Fibroblast of the aortic adventitia (primary cell): ENCODE measurements at regions not wholly inside any gene's neighbourhood (a gene's known extent, or its start where the extent isn't known, plus 50 kb on each side); places are given as distances from the start of the nearest gene placed in this dataset.

Experiments
- DNase-seq: peaks from one replicate; pipeline ENCODE4 v3.0.0-alpha.2; 2010; ENCODE audit warnings: low read depth
- H3K4me3 ChIP-seq: 2 replicates; pipeline ENCODE4 v1.5.1; 2011; ENCODE audit warnings: low read depth, mild to moderate bottlenecking, control low read depth, low read length, moderate library complexity
- TF ChIP-seq, protein P1 (sequence below): IDR thresholded peaks from 2 replicates; pipeline ENCODE4 v1.5.1; 2011; ENCODE audit warnings: mild to moderate bottlenecking, low read length, control low read depth, inconsistent platforms; ENCODE audit not compliant: insufficient read depth

DNA sequence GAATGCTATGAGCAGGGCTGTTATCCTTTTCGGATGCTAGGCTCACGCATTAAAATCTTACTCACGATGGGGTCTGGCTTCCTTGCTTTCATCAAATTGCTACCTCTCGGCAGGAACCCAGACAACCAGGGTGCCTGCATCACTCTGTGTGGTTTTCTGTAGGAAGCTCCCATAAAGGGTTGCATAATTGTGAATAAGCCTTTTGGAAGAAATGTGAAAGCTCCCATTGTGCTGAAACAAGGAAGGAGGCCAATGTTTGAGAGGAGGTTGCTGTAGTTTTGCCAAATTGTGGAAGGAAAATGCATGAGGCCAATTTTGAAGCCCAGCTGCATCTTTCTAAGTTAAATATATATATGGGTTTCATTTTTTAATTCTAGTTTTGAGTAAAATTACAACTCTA lies 615.5 kb downstream of the C6orf118 start:
- H3K4me3 ChIP-seq: no peak overlapping the region
- TF ChIP-seq, protein P1, sequence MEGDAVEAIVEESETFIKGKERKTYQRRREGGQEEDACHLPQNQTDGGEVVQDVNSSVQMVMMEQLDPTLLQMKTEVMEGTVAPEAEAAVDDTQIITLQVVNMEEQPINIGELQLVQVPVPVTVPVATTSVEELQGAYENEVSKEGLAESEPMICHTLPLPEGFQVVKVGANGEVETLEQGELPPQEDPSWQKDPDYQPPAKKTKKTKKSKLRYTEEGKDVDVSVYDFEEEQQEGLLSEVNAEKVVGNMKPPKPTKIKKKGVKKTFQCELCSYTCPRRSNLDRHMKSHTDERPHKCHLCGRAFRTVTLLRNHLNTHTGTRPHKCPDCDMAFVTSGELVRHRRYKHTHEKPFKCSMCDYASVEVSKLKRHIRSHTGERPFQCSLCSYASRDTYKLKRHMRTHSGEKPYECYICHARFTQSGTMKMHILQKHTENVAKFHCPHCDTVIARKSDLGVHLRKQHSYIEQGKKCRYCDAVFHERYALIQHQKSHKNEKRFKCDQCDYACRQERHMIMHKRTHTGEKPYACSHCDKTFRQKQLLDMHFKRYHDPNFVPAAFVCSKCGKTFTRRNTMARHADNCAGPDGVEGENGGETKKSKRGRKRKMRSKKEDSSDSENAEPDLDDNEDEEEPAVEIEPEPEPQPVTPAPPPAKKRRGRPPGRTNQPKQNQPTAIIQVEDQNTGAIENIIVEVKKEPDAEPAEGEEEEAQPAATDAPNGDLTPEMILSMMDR: no peak
- peak; percentile 1 for DNase-seq

DNA sequence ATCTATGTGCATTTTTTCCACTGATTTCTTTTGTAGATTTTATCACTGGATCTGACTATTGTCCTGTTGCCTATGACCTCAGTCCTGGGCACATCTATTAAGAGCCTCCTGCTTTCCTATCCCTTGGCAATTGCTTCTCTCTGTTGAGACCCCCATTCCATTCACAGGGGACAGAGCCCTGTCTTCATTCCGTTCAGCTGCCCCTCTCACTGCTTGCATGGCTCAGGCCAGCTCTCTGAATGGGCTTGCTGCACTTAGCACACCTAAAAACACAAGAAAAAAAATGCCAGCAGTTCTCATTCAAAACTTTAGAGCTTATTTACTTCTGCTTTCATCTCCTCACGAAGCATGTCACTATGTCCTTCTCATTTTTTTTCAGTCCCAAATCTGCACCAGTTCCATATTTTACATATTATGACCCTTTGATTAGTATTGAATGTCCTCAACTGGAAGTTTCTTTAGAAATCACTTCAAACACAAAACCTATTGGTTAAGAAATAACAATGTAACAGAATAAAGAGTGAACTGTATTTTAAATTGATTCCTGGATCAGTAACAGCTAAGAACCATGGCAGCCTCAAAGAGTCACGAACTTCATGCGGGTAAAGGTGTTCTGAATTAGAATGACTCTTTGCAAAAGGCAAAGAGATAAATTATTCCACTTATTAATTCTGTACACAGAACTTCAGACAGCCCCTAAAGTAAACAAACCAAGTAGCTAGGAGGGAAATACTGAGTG lies 616.5 kb downstream of the C6orf118 start:
- DNase-seq: no peak
- H3K4me3 ChIP-seq: no peak overlapping the region
- TF ChIP-seq, protein P1: no peak

DNA sequence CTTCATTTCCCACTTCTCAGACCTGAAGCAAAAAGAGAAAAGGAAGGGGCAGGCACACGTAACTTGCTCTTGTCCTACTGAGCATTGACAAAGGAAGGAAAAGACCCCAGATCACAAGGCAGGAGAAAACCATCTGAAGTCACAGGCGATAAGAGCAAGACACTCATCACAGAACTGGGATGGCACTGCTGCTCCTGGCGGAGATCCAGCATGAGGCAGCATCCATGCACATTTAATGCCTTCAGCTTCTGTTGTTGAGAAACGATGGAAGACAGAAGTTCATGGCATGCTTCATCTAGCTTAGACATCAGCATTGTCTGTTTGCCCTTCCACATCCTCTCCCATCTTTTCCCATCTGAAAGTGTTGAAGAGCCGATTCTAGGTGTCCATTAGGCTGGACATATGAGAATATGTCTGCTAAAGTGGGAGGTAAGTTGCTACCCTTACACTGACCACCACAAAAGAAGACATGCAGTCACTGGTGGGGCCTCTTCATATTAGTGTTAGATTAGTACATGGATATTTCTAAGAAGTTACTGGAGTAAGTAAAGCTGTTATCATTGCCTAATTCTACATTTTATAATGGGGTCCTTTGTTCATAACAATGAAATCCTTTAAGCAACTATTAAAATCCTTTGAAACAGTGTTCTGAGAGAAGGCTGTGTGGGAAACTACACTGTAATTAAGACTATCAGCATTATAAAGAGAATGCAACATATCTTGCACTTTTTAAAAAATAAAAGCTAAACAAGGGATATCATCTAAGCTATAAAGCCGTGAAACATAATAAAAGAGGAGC lies 618.5 kb downstream of the C6orf118 start:
- H3K4me3 ChIP-seq: no peak overlapping the region
- no peak for DNase-seq
- TF ChIP-seq, protein P1: no peak

DNA sequence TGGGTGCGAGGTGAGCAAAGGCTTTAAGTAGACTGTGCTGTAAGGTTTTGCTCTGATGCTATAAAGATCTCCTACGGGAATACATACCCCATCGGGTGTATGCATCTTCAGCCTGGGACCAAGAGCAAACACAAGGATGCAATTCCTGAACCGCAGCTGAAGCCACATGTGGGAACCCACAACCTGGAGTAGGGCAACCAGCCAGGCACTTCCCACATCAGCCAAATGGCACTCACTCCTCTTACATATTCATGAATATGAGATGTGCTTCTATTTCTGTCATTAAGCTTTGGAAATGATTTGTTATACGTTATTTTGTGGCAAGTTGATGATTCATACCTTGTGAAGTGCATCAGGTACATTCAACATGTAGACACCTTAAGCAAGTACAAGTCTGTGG lies 619.2 kb downstream of the C6orf118 start:
- TF ChIP-seq, protein P1: no peak
- no peak overlapping the region for H3K4me3 ChIP-seq
- DNase-seq: no peak

DNA sequence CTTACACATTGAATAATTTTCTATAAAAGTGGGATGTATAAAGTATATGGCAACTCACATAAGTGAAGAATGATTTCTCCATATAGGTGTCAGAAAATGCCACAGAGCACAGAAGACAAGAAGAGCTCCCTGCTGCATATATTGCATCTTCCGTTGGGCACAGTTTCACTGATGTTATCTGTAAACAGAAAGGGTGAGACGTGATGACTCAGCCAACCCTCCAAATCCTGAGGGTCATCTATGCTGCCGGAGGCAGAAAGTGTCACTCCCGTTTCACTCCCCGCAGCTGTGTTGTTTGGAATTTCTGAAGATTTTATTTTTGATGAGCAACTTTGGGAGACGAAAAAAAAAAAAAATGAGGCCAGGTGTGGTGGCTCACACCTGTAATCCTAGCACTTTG lies 644.1 kb downstream of the C6orf118 start:
- TF ChIP-seq, protein P1: no peak
- no peak for DNase-seq
- H3K4me3 ChIP-seq: no peak overlapping the region

DNA sequence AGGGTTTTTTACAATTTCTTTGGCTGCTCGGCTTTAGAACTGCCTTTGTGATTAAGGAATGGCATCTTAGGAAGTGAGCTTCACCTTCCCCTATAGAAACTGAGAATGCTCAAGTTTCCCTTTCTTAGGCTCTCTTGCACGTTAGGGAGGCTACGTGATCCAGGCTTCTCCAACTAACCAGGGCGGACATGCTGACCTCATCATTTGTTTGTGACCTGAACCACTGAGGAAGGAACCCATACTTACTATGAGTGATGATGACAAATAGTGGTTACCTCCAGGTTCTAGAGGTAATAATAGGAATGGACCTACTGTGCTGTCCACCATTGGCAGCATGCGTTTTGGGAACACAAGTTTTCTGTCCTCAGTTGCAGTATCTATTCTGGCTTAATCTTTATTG lies 645.8 kb downstream of the C6orf118 start:
- no peak for DNase-seq

More for the DNA sequence above, 645.8 kb downstream of the C6orf118 start:
- TF ChIP-seq, protein P1: no peak
- H3K4me3 ChIP-seq: no peak overlapping the region
